HPDE6-E6E7 (cell line): ENCODE measurements at regions not wholly inside any gene's neighbourhood (a gene's known extent, or its start where the extent isn't known, plus 50 kb on each side); places are given as distances from the start of the nearest gene placed in this dataset.

Source experiments
- DNase-seq: peaks from one replicate; pipeline ENCODE4 v3.0.0; 2011; ENCODE audit warnings: missing footprints; ENCODE audit errors: extremely low spot score

DNA sequence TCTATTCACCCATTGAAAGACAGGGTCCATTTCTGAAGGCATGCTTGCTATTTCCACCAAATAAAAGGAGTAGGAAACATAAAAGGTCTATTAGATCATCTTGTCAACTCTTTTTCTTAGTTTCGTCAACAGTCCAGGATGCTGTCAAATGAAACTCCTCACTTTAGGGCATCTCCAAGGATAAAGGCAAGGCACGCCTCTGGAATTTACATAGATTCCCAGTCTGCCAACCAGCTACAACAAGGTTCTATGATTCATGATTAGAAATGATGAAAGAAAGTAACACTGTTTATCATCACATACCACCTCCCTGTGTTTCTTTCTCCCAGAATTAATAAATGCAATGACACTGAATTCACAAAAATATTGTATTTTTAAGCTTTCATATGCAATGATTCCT is 636.3 kb downstream of the LTN1 start:
- no peak for DNase-seq

DNA sequence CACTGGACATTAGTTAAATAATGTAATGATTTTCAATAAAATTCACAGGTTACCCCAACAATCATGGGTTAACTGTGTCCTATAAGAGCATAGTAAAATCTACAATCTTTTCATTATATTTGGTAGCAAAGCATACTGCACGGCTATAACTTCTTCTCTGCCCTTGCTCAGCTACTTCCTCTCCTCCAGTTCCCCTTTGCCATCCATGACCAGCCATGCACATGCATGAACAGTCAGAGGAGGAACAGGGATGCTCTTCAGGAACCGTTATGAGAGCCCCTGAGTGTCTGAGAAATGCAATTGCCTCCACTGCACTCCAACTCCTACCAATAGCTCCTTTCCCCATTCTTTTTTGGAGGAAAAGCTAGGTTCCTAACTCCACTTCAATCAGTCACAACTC is 646.7 kb downstream of the LTN1 start:
- no peak for DNase-seq

DNA sequence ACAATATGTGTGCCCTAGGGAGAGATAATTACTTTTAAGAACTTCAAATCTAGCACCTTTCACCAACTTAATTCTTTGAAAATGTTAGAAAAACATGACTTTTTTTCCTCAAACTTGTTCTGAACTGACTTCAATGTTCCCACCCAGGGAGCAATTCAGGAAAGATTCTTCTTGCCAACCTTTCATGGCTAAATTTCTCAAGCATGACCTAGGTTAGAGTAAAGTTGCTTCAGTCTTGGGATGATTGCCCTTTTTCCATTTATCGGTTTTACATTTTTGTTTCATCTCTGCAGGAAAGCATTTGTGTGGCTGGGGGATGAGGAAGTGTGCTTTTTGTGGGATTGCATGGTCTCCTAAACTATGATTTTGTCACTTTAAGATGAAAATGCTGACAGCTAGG is 647.7 kb downstream of the LTN1 start:
- no peak for DNase-seq

DNA sequence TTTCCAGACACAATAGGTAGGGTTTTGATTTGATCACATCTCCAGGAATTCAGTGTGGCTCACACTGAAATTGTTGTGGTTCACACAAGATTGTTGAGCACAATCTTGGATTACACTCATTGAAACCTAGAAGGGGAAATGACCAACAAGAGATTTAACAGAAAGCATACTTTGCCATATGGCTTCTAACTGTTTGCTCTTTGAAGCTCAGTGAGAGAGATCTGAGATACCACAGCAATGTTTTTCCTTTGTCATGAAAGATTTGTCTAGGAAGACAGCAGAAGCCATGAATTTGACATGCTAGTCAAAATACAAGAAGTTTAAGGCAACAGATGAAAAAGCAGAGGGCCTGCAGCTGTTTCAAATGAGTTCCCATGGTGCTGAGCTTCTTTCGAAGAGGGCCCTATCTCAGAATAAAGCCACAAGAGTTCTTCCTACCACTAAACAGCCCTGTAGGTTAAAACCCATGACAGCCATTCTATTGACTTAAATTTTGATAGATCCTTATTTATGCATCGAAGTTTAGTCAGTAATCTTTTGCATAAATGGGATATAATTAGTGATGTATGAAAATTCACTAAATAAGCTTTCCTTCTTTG is 650.4 kb downstream of the LTN1 start:
- no peak for DNase-seq

DNA sequence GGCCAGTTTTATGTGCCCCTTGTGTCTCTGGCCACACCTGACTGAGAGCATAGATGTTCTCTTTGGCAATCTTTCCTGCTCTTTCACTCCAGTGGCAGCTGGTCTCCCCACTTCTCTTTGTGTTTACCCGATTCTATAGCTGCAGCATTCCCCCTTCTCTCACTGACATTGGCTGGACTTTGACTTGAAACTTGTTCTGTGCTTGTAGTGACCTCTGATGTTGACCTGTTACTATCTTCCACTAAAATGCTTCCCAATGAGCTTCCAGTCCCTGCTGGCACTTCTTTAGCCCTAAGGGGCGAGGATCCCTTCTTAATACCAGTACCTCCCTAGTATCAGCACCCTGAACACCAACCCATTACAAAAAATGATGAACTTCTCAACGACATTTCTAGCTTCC is 653.3 kb downstream of the LTN1 start:
- no peak for DNase-seq

DNA sequence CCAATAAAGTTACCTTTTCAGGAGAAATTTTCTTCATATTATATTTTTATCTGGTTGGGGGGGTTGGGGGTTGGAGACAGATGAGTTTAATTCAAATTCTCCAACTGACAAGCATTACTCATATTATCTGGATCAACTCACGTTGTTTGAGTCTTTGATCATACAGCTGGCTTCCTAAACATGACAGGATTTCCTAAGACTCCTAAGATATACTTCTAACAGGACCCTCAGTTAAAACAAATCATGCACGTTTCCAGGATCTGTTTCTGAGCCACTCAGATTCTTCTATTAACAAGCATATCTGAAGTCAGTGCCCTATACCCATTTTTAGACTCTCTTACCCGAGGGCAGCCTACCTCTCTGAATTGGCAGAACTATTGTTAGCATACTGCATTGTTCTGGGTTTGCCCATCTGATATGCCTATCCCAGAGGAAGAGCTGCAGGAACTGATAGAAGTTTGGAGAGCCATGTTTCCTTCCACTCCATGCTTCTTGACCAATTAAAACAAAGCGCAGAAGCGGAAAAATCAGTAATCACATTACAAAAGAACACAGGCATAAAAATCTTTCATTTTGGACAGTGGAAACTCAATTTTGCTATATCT is 653.9 kb downstream of the LTN1 start:
- DNase-seq, result no peak

DNA sequence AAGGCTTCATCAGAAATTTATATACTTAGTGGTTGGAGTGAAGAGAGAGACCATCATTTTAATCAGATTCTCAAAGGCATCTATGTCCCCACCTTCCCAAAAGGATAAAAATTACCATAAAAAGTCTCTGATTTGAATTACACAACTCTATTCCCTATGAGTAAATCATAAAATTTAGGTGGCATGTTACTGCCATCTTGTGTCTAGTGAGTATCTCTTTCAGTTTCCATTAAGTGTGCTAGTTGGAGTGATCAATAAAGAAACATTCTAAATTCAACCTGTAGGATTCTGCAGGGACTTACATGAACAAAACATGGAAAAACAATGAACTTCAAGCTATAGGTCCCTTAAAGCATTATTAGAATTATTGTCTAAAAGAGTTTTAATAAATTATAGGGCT is 655.4 kb downstream of the LTN1 start:
- peak; percentile 7 for DNase-seq

DNA sequence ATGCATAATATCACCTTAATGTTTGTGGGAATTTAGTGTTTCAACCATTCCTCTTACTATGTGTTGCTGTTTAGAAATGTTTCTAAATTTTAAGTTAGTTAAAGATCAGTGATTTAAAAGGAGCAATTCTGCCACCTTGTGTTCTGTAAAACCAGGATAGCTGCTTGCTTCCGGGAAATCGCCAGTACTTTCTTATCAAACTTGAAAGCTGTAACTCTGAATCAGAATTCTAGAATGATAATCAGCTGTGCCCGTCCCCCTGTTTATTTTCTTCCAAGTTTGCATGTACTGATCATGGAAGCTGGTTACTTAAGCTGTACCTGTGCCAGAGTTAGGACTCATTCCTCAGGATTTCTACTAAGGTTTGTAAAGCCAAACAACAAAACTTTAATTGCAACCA is 656.4 kb downstream of the LTN1 start:
- DNase-seq, result no peak

DNA sequence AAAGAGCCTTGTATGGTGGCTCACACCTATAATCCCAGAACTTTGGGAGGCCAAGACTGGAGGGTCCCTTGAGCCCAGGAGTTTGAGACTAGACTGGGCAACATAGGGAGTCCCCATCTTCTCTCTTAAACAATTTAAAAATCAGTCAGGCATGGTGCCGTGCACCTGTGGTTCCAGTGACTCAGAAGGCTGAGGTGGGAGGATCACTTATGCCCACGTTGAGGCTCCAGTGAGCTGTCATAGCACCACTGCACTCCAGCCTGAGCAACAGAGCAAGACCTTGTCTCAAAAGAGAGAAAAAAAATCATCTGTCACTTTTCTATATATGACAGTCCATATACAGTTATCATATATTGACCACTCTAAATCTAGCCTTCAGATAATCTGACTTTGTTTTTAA is 658.3 kb downstream of the LTN1 start:
- DNase-seq, result no peak

DNA sequence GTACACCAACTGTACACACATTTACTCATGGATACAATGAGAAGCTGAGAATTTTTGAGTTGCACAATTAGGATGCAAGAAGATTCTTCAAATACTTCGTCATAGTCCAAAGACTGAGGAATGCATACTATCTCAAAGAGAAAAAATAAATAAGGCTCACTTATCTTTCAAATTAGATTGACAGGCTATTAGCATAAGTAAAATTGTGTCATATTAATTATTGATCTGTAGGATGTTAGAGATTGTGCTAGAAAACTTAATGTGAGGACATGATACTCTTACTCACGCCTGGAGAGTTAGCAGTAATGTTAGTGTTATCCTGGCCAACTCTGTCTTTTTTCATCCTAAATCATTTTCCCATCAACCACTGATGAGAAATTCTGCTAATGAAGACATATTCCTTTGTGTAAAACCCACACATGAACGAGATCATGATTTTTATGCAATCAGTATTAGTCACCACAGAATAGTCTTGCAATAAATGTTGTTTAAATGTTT is 659.0 kb downstream of the LTN1 start:
- DNase-seq, result no peak

DNA sequence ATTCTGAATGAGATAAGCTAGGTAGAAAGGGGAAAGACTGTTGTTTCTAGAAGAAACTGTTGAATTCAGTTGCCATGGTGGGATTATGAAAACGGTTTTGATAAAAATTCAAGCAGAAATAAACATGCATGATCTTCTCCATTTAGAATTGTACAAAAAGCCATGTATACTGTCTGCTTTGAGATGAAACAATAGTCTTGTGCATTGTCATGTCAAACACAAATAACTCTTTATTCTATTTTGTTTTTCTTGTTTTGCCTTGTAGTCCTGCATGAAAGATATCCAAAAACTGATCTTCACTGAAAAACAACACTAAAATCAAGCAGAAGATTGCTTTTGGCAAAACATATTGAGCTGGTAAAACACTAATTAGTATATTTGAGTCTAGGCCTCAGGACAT is 659.9 kb downstream of the LTN1 start:
- no peak for DNase-seq

DNA sequence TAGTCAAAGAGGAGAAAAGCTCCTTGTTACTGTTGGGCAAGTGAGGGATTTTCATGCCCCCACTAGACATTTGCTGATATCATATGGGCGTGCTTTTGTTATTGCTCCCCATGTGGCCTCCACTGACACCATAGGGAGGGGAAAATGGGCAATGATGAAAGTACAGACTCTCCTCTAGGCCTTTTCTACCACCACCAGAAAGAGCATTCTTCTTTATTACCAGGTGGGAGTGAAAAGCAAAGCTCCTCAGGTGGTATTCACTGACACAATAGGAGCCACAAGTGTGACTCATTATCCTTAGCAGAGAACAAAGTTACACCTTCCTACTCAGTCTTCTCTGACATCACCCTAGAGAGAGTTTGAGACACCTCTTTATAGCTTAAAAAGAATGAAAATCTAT is 667.1 kb downstream of the LTN1 start:
- no peak for DNase-seq

DNA sequence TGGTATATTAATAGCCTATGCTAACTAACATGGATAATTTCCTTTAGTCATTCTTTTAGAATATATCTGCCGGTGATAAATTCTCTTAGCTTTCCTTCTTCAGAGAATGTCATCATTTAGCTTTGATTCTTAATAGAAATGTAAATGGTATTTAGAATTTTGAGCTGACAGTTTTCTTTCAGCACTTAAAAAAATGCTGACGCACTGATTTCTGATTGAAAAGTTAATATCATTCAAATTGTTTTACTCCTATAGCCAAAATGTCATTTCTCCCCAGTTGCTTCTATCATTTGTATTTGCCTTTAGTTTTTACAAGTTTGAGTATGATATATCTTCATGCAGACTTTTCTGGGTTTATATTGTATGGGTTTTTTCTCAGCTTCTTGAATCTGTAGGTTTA is 668.0 kb downstream of the LTN1 start:
- no peak for DNase-seq

DNA sequence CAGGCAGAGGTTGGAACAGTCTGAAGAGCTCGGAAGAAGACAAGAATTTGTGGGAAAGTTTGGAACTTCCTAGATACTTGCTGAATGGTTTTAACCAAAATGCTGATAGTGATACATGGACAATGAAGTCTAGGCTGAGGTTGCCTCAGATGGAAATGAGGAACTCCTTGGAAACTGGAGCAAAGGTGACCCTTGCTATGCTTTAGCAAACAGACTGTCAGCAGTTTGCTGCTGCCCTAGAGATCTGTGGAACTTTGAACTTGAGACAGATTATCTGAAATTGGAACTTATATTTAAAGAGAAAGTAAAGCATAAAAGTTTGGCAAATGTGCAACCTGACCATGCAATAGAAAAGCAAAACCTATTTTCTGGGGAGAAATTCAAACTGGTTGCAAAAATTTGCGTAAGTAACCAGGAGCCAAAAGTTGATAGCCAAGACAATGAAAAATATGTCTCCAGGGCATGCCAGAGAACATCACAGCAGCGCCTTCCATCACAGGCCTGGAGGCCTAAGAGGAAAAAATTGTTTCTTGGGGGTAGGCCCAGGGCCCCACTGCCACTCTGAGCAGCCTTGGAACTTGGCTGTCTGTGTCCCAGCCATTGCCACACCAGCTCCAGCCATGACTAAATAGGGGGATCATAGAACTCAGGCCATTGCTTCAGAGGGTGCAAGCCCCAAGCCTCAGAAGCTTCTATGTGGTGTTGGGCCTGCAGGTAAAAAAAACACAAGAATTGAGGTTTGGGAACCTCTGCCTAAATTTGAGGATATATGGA is 675.3 kb downstream of the LTN1 start:
- DNase-seq, result no peak

DNA sequence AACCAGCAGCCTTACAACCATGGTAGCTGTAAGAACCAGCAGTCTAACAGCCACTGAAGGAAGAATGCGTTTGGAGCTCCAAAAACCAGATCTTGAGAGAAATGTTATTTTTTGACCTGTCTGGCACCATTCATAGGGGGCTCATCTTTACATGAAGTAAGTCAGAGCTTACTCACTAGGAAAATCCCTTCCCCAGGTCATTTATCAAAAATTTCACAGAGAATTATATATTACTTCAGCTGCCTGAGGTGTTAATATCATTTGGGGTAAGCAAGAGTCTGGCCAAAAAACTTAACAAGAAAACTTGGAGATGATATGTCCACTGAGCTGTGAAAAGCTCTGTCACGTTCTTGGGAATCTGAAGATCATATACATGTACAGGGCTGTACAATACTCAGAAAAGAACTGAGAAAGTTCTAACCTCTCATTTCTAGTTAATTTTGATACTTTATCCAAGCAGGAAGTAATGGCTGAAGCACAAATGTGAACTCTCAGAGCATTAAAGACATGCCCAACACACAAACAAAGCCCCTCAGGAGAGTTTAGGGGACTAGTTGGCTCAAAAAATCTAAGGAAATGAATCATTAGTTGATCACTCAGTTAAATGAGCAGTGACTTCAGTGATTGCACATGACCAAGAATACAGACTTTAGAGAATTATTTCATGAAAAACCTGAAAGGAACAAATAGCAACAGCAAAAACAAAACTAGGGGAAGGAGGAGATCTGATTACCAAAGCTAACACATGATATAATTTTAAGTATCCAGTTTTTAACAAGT is 681.1 kb downstream of the LTN1 start:
- no peak for DNase-seq

DNA sequence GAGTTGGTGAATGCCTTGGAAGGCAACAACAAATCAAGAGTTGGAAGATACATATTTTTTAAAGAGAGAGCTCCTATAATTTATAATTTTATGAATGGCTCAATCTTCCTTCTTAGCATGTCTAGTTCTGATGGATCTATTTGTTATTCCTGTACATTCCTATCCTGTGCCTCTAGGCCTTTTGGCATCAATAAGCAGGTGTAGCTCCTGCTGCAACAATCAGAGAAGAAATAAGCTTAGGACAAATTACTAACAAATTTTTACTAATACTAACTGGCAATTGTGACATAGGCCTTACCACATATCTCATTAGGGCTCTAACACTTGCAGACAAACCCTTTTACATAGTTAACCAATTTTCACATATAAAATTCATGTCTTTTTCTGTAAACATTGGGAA is 682.0 kb downstream of the LTN1 start:
- DNase-seq, result no peak

DNA sequence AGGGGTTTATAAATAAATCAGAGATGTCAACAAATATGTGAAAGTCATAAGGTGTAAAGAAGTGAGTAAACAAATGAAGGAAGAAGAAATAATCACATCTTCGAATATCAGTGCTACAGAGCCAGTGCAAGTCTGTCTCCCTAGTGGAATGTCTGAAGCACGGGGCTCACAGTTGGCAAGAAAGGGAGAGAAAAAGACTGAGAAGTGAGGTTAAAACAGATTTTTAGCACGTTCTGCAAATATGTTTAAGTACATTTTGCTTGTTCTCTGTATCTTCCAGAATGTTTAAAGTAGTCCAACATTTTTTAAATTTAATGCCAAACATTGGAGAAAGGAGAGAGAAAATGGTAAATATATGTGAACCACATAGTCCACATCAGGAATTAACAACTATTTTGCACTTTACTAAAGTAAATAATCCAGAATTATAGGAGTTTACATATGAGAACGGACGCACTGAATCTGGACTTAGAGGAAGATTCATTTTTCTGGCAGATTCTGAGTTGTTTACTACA is 682.4 kb downstream of the LTN1 start:
- no peak for DNase-seq

DNA sequence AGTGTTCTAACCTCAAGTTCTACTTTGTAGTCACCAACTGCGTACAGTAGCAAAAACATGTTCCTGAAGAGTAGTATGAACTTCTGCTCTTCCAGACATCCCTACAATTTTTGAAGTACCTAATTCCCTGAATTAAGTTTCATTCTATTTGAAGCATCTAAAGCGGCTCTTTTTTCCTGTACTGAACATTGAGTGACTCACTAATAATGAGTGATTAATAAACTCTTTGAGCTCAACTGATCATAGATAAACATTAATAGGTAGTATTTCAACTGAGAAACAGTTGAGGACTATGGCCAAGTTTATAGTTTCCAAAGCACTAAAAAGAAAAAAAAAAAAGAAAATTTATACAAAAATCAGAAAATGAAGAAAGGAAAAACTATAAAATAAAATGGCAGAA is 683.1 kb downstream of the LTN1 start:
- no peak for DNase-seq

DNA sequence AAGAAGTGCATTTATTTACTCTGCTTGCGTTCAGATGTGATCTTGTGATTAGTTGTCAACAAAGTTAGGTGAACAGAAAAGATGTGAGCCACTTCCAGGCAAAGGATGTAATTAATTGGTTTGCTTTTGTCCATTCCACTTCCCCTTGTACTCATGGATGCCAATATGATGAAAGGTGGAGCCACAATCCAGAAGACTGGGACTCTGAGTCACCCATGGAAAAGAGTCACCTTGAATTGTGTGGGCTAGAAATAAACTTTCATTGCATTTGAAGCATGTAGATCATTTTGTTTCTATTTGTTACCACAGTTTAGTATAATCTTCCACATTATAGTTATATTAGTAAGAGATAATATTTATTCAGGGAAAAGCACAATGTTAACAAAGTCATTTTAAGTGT is 684.2 kb downstream of the LTN1 start:
- DNase-seq, result no peak

DNA sequence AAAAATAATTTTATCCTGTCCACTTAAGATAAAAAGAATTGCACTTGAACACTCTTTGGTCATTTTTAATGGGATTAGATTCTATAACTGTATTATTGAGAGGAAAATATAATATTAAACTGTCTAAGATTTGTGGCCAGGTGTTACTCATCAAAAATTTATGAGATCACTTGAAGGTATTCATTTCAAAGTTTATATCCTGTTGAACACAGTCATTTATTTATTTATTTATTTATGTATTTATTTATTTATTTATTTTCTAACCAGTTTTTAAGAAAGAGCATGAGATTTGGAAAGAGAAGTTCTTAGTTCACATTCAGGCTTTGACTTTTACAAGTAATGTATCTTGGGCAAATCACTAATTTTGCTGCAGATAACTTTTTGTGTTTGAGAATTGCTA is 692.7 kb downstream of the LTN1 start:
- DNase-seq, result no peak

DNA sequence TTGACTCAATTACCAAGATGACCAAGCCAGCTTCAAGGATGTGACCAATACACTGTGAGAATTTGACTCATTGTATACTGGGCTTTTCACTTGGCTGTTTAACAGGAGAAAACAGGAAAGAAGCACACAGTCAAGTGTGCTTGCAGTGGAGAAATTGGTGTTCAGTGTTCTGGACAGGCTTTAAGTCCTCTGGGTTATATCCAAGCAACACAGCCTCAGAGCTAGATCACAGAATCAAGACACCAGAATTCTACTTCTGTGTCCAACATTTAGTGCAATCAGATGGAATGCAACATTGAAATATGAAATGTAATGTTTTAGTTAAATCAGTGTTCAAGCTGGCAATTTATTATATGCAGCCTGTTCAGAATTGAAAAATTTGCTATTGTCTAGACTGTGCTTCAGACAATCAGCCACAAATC is 694.4 kb downstream of the LTN1 start:
- no peak for DNase-seq

DNA sequence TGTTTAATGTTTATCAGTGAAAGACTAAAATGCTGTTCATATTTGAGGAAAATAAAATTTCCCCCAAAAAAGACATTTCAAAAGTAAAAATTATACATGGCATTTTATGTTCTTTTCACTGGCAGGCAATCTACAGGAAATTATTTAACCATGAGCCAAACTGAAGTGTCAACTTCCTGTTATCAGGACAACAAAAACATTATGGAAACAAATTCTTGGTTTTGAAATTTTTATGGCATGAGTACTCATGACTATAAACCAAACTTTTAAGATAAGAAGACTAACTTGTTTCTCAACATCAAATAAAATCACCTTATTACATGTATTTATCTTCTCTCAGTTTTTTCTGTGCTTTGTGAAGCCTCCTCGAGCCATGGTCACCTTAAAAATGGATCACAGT is 698.6 kb downstream of the LTN1 start:
- DNase-seq, result no peak
